C4-2B (cell line): ENCODE measurements at regions not wholly inside any gene's neighbourhood (a gene's known extent, or its start where the extent isn't known, plus 50 kb on each side); places are given as distances from the start of the nearest gene placed in this dataset.
"Not testable (repeated sequence)": the region's sequence is repeated elsewhere in the genome, so short reads cannot be mapped to it uniquely, and the experiment has no call there.

Source experiments
- H3K27ac ChIP-seq: fragments of 450-650 bp; 2 replicates; pipeline ENCODE4 v1.5.1; 2017
- CTCF ChIP-seq: fragments of 450-650 bp; conservative IDR thresholded peaks from 2 replicates; pipeline ENCODE4 v1.5.1; 2017; ENCODE audit warnings: mild to moderate bottlenecking
- ZFX ChIP-seq: fragments of 450-650 bp; IDR thresholded peaks from 2 replicates; pipeline ENCODE4 v1.6.1; 2017

- no peak overlapping the region for H3K27ac ChIP-seq
- TF ChIP-seq ZFX (no peak), CTCF (no peak)
These were observed 352.2 kb downstream of the TMEM121 start for GRCh38 chr14:105878554-105878953.

- no peak for TF ChIP-seq ZFX
- TF ChIP-seq CTCF, result no peak
- no peak overlapping the region for H3K27ac ChIP-seq
These were observed 353.1 kb downstream of the TMEM121 start for GRCh38 chr14:105879503-105879866.

GRCh38 chr14:105879867-105880561 is 353.6 kb downstream of the TMEM121 start:
- no peak for TF ChIP-seq CTCF
- TF ChIP-seq ZFX, result no peak
- no peak overlapping the region for H3K27ac ChIP-seq

GRCh38 chr14:105880616-105881015 is 354.2 kb downstream of the TMEM121 start:
- H3K27ac ChIP-seq, result no peak overlapping the region
- TF ChIP-seq ZFX (no peak), CTCF (no peak)

- H3K27ac ChIP-seq, result no peak overlapping the region
- TF ChIP-seq ZFX (no peak), CTCF (no peak)
These were observed 354.9 kb downstream of the TMEM121 start for GRCh38 chr14:105881021-105881930.

- not testable (repeated sequence) for H3K27ac ChIP-seq
These were observed 355.6 kb downstream of the TMEM121 start for GRCh38 chr14:105882011-105882410.

GRCh38 chr14:105882626-105883025 is 356.2 kb downstream of the TMEM121 start:
- H3K27ac ChIP-seq, result no peak overlapping the region
- TF ChIP-seq ZFX (no peak), CTCF (no peak)
